HUES6 (cell line): ENCODE measurements at regions not wholly inside any gene's neighbourhood (a gene's known extent, or its start where the extent isn't known, plus 50 kb on each side); places are given as distances from the start of the nearest gene placed in this dataset.

Source experiments
- H3K27ac ChIP-seq: 2 replicates; pipeline ENCODE4 v1.7.0; 2013; ENCODE audit warnings: low read depth, mild to moderate bottlenecking, low read length, inconsistent platforms
- H3K27me3 ChIP-seq: 2 replicates; pipeline ENCODE4 v1.6.1; 2013; ENCODE audit warnings: low read length; ENCODE audit not compliant: control insufficient read depth, insufficient read depth
- H3K36me3 ChIP-seq: 2 replicates; pipeline ENCODE4 v1.6.1; 2013; ENCODE audit warnings: low read length; ENCODE audit not compliant: control insufficient read depth, insufficient read depth
- H3K4me1 ChIP-seq: 2 replicates; pipeline ENCODE4 v1.6.1; 2013; ENCODE audit warnings: low read length; ENCODE audit not compliant: control insufficient read depth, insufficient read depth
- H3K4me3 ChIP-seq: 2 replicates; pipeline ENCODE4 v1.5.1; 2013; ENCODE audit warnings: low read depth, low read length
- H3K9ac ChIP-seq: one replicate; pipeline ENCODE4 v1.6.1; 2013; ENCODE audit warnings: mild to moderate bottlenecking, low read length
- H3K9me3 ChIP-seq: 2 replicates; pipeline ENCODE4 v1.6.1; 2013; ENCODE audit warnings: low read depth, low read length; ENCODE audit not compliant: control insufficient read depth, insufficient read depth

- Histone ChIP-seq H3K27ac (no peak overlapping the region), H3K9me3 (no peaks in the 10 kb centered on the region), H3K4me1 (no peaks in the 10 kb centered on the region), H3K9ac (no peak overlapping the region), H3K27me3 (peaks cover 15% of the 10 kb centered on the region; the same call in 1 of the 2 replicates), H3K36me3 (no peaks in the 10 kb centered on the region), H3K4me3 (no peak overlapping the region)
Measured at GRCh38 chr3:43793648-43794372, 103.1 kb downstream of the ABHD5 start.

- Histone ChIP-seq H3K4me1 (no peaks in the 10 kb centered on the region), H3K27me3 (peaks cover 15% of the 10 kb centered on the region; the same call in 1 of the 2 replicates), H3K9me3 (no peaks in the 10 kb centered on the region), H3K4me3 (no peak overlapping the region), H3K9ac (no peak overlapping the region), H3K36me3 (no peaks in the 10 kb centered on the region), H3K27ac (no peak overlapping the region)
Measured at GRCh38 chr3:43794776-43795175, 104.0 kb downstream of the ABHD5 start.

GRCh38 chr3:43795491-43795890, 104.8 kb downstream of the ABHD5 start:
- Histone ChIP-seq H3K4me1 (no peaks in the 10 kb centered on the region), H3K27me3 (peaks cover 15% of the 10 kb centered on the region; the same call in 1 of the 2 replicates), H3K36me3 (no peaks in the 10 kb centered on the region), H3K4me3 (no peak overlapping the region), H3K9ac (no peak overlapping the region), H3K27ac (no peak overlapping the region), H3K9me3 (no peaks in the 10 kb centered on the region)

GRCh38 chr3:43796041-43796596, 105.4 kb downstream of the ABHD5 start:
- Histone ChIP-seq H3K4me3 (no peak overlapping the region), H3K36me3 (no peaks in the 10 kb centered on the region), H3K9me3 (no peaks in the 10 kb centered on the region), H3K4me1 (no peaks in the 10 kb centered on the region), H3K27me3 (peaks cover 10% of the 10 kb centered on the region; the same call in 1 of the 2 replicates), H3K9ac (no peak overlapping the region), H3K27ac (no peak overlapping the region)

GRCh38 chr3:43797794-43798193, 107.1 kb downstream of the ABHD5 start:
- Histone ChIP-seq H3K27me3 (no peaks in the 10 kb centered on the region; the same call in 1 of the 2 replicates), H3K9me3 (no peaks in the 10 kb centered on the region), H3K36me3 (no peaks in the 10 kb centered on the region), H3K4me3 (no peak overlapping the region), H3K4me1 (no peaks in the 10 kb centered on the region), H3K9ac (no peak overlapping the region), H3K27ac (no peak overlapping the region)

- H3K4me1 ChIP-seq: no peaks in the 10 kb centered on the region
- H3K9me3 ChIP-seq: no peaks in the 10 kb centered on the region
- no peak overlapping the region for H3K27ac ChIP-seq
- no peaks in the 10 kb centered on the region for H3K27me3 ChIP-seq
- H3K9ac ChIP-seq: no peak overlapping the region
- no peaks in the 10 kb centered on the region for H3K36me3 ChIP-seq
- no peak overlapping the region for H3K4me3 ChIP-seq
Measured at GRCh38 chr3:43810797-43811196, 120.1 kb downstream of the ABHD5 start.

- H3K27ac ChIP-seq: no peak overlapping the region
- no peaks in the 10 kb centered on the region for H3K9me3 ChIP-seq
- H3K9ac ChIP-seq: no peak overlapping the region
- H3K27me3 ChIP-seq: no peaks in the 10 kb centered on the region
- no peaks in the 10 kb centered on the region for H3K4me1 ChIP-seq
- H3K4me3 ChIP-seq: no peak overlapping the region
- no peaks in the 10 kb centered on the region for H3K36me3 ChIP-seq
Measured at GRCh38 chr3:43814461-43814860, 123.7 kb downstream of the ABHD5 start.

GRCh38 chr3:43816372-43816771, 125.6 kb downstream of the ABHD5 start:
- no peak overlapping the region for H3K4me3 ChIP-seq
- H3K4me1 ChIP-seq: no peaks in the 10 kb centered on the region
- H3K27me3 ChIP-seq: no peaks in the 10 kb centered on the region
- H3K9ac ChIP-seq: no peak overlapping the region
- H3K9me3 ChIP-seq: no peaks in the 10 kb centered on the region
- no peaks in the 10 kb centered on the region for H3K36me3 ChIP-seq
- H3K27ac ChIP-seq: no peak overlapping the region

GRCh38 chr3:43817064-43817463, 126.3 kb downstream of the ABHD5 start:
- Histone ChIP-seq H3K36me3 (no peaks in the 10 kb centered on the region), H3K4me1 (no peaks in the 10 kb centered on the region), H3K9ac (no peak overlapping the region), H3K27me3 (no peaks in the 10 kb centered on the region), H3K4me3 (no peak overlapping the region), H3K9me3 (no peaks in the 10 kb centered on the region), H3K27ac (no peak overlapping the region)

- H3K9ac ChIP-seq: no peak overlapping the region
- H3K9me3 ChIP-seq: no peaks in the 10 kb centered on the region
- H3K27me3 ChIP-seq: no peaks in the 10 kb centered on the region
- H3K4me3 ChIP-seq: no peak overlapping the region
- no peaks in the 10 kb centered on the region for H3K4me1 ChIP-seq
- no peak overlapping the region for H3K27ac ChIP-seq
- no peaks in the 10 kb centered on the region for H3K36me3 ChIP-seq
Measured at GRCh38 chr3:43817825-43818224, 127.1 kb downstream of the ABHD5 start.

- Histone ChIP-seq H3K36me3 (no peaks in the 10 kb centered on the region), H3K9me3 (no peaks in the 10 kb centered on the region), H3K9ac (no peak overlapping the region), H3K27ac (no peak overlapping the region), H3K4me3 (no peak overlapping the region), H3K27me3 (no peaks in the 10 kb centered on the region), H3K4me1 (no peaks in the 10 kb centered on the region)
Measured at GRCh38 chr3:43818229-43818628, 127.5 kb downstream of the ABHD5 start.
